K562 (cell line): ENCODE measurements at regions not wholly inside any gene's neighbourhood (a gene's known extent, or its start where the extent isn't known, plus 50 kb on each side); places are given as distances from the start of the nearest gene placed in this dataset.

Experiments
- ATAC-seq: fragments of 200-7000 bp; cut with Tn5 transposase; 3 replicates; pipeline ENCODE4 v1.9.1; 2020; ENCODE audit warnings: moderate library complexity
- BruUV-seq: library from RNA; stranded (reverse); fragments of 400-500 nt; replicated peaks from 2 replicates; lab custom pipeline; 2021; lab: Mats Ljungman, UMichigan
- CTCF ChIA-PET: fragments of 300-600 bp; formaldehyde crosslinking; extraction: SDS; loops from one replicate; lab custom pipeline; 2021; ENCODE audit warnings: low intra/inter-chr PET ratio; lab: Yijun Ruan, JAX
- POLR2A ChIA-PET: fragments of 300-600, 350-650 bp; sonication (Branson Sonifier 250); formaldehyde crosslinking; extraction: SDS; loops from one replicate; lab custom pipeline; 2021; ENCODE audit warnings: antibody characterized with exemption, inconsistent platforms; lab: Yijun Ruan, JAX
- DNase-seq, 4 experiments: peaks; one replicate each; pipeline versions ENCODE4 v3.0.0 to v3.0.0-alpha.2; 2011 to 2018; ENCODE audit warnings: low spot score in 3 of 4, mixed read lengths in 3 of 4; ENCODE audit errors: extremely low read depth in 1 of 4
- FAIRE-seq: peaks from 2 replicates; lab custom pipeline; 2011; peaks lifted over from hg19 to GRCh38; lab: Jason Lieb, UNC
- H2AFZ ChIP-seq: 2 replicates; pipeline ENCODE4 v1.6.0; 2011; ENCODE audit warnings: low read depth, low read length, control low read depth, inconsistent platforms
- H3K27ac ChIP-seq: fragments of 200-600 bp; 3 replicates; pipeline ENCODE4 v1.8.0; 2011; ENCODE audit warnings: low read depth, mild to moderate bottlenecking, control low read depth, inconsistent platforms, low read length, moderate library complexity, mixed read lengths; ENCODE audit errors: extremely low read depth
- H3K27me3 ChIP-seq, 2 experiments: fragments of 300-600 bp in 1 of 2; 2 replicates in 1 of 2; 3 replicates in 1 of 2; pipeline versions ENCODE4 v1.6.0 to v1.8.0; 2011; ENCODE audit warnings: inconsistent platforms in 2 of 2, low read length in 2 of 2, mild to moderate bottlenecking in 1 of 2, mixed read lengths in 1 of 2, moderate library complexity in 1 of 2; ENCODE audit not compliant: control insufficient read depth in 2 of 2, insufficient read depth in 2 of 2
- H3K36me3 ChIP-seq: fragments of 300-600 bp; 3 replicates; pipeline ENCODE4 v1.8.0; 2011; ENCODE audit warnings: mild to moderate bottlenecking, low read length, inconsistent platforms; ENCODE audit not compliant: control insufficient read depth, insufficient read depth
- H3K4me1 ChIP-seq, 2 experiments: fragments of 200-600 bp in 1 of 2; replicated peaks in 1 of 2; 2 replicates in 1 of 2; 3 replicates in 1 of 2; pipeline versions ENCODE4 v1.5.1 to v1.8.0; 2011; ENCODE audit warnings: inconsistent platforms in 2 of 2, low read length in 2 of 2, mild to moderate bottlenecking in 1 of 2, mixed read lengths in 1 of 2, moderate library complexity in 1 of 2; ENCODE audit not compliant: control insufficient read depth in 2 of 2, insufficient read depth in 2 of 2
- H3K4me2 ChIP-seq: 2 replicates; pipeline ENCODE4 v1.6.1; 2011; ENCODE audit warnings: low read length, control low read depth, inconsistent platforms, mixed read lengths; ENCODE audit not compliant: insufficient read depth
- H3K4me3 ChIP-seq: fragments of 200-600 bp; sonication (generic), shearing (Covaris generic); 2 replicates; pipeline ENCODE4 v1.5.1; 2016; ENCODE audit warnings: control low read depth, inconsistent platforms
- H3K79me2 ChIP-seq: fragments of 200-600 bp; 3 replicates; pipeline ENCODE4 v1.8.0; 2011; ENCODE audit warnings: low read length, inconsistent platforms; ENCODE audit not compliant: control insufficient read depth, insufficient read depth
- H3K9ac ChIP-seq, 2 experiments: 2 replicates each; pipeline versions ENCODE4 v1.6.0 to v1.6.1; 2011; ENCODE audit warnings: low read depth in 2 of 2, low read length in 2 of 2, control low read depth in 1 of 2, inconsistent platforms in 1 of 2, mild to moderate bottlenecking in 1 of 2, mixed read lengths in 1 of 2; ENCODE audit not compliant: insufficient read depth in 1 of 2
- H3K9me1 ChIP-seq: one replicate; pipeline ENCODE4 v1.6.0; 2011; ENCODE audit warnings: inconsistent platforms, mild to moderate bottlenecking, low read length, moderate library complexity; ENCODE audit not compliant: control insufficient read depth, insufficient read depth
- H3K9me3 ChIP-seq: replicated peaks from 2 replicates; pipeline ENCODE4 v1.5.1; 2011; ENCODE audit warnings: low read depth, low read length, inconsistent platforms; ENCODE audit not compliant: control insufficient read depth, insufficient read depth
- H4K20me1 ChIP-seq: replicated peaks from 2 replicates; pipeline ENCODE4 v1.6.1; 2011; ENCODE audit warnings: low read length, inconsistent platforms, mixed read lengths; ENCODE audit not compliant: control insufficient read depth, insufficient read depth
- CCAR2 ChIP-seq: fragments of 200-400 bp; formaldehyde crosslinking; IDR thresholded peaks from 2 replicates; pipeline ENCODE4 v1.6.1; 2017; ENCODE audit warnings: mild to moderate bottlenecking, low read depth, low read length
- EHMT2 ChIP-seq: fragments of 450-650 bp; IDR thresholded peaks from 2 replicates; pipeline ENCODE4 v1.6.1; 2018; ENCODE audit warnings: antibody characterized with exemption
- KDM4B ChIP-seq, 2 experiments: fragments of 450-650 bp in 1 of 2; sonication (generic) in 1 of 2; IDR thresholded peaks; 2 replicates each; pipeline ENCODE4 v1.6.1; 2016 to 2017; ENCODE audit warnings: borderline replicate concordance in 2 of 2, antibody characterized with exemption in 1 of 2, low read depth in 1 of 2, mild to moderate bottlenecking in 1 of 2
- KLF13 ChIP-seq: fragments of 450-650 bp; IDR thresholded peaks from 2 replicates; pipeline ENCODE4 v1.6.1; 2016; ENCODE audit warnings: missing genetic modification characterization, low read depth, mild to moderate bottlenecking, missing compliant biosample characterization, moderate library complexity, borderline replicate concordance
- NFATC3 ChIP-seq: fragments of 450-650 bp; IDR thresholded peaks from 2 replicates; pipeline ENCODE4 v1.6.1; 2017; ENCODE audit warnings: mild to moderate bottlenecking
- SMARCE1 ChIP-seq: fragments of 450-650 bp; IDR thresholded peaks from 2 replicates; pipeline ENCODE4 v1.7.1; 2016; ENCODE audit warnings: mild to moderate bottlenecking
- THRAP3 ChIP-seq: fragments of 450-650 bp; IDR thresholded peaks from 2 replicates; pipeline ENCODE4 v1.6.1; 2016; ENCODE audit warnings: mild to moderate bottlenecking, inconsistent platforms, borderline replicate concordance
- ZNF143 ChIP-seq: sonication (generic); formaldehyde crosslinking; IDR thresholded peaks from 2 replicates; pipeline ENCODE4 v1.9.0; 2022; ENCODE audit warnings: mild to moderate bottlenecking, missing genetic modification reagents
- ZNF175 ChIP-seq: fragments of 200-800 bp; sonication (Bioruptor generic); IDR thresholded peaks from 2 replicates; pipeline ENCODE4 v1.6.1; 2016; ENCODE audit warnings: low read depth, mild to moderate bottlenecking, missing genetic modification characterization, missing compliant biosample characterization
- ZNF316 ChIP-seq: fragments of 450-650 bp; IDR thresholded peaks from 2 replicates; pipeline ENCODE4 v1.6.1; 2016
- ZNF668 ChIP-seq: fragments of 250-450 bp; sonication (Bioruptor Pico); IDR thresholded peaks from 2 replicates; pipeline ENCODE4 v1.8.0; 2022; ENCODE audit warnings: mild to moderate bottlenecking, inconsistent platforms
- WGBS: fragments of 100-300 bp; shearing (Covaris generic); methylation state at CpG from one replicate; pipeline ENCODE4 v1.1.6; 2016; ENCODE audit warnings: low coverage, mixed read lengths; ENCODE audit not compliant: insufficient coverage; ENCODE audit errors: missing lambda C conversion rate; 5-methylcytosine and 5-hydroxymethylcytosine counted together
- in situ Hi-C: fragments of 300-500 bp; cut with MboI; formaldehyde crosslinking; loops from 4 replicates; pipeline ENCODE4 v1.15.0; 2018; ENCODE audit warnings: inconsistent platforms, mixed read lengths
- intact Hi-C: fragments of 100-400 bp; cut with micrococcal nuclease; formaldehyde crosslinking; loops from 2 replicates; pipeline ENCODE4 v1.14.2; 2022
- TF ChIP-seq, protein P1 (sequence below): sonication (generic); formaldehyde crosslinking; IDR thresholded peaks from 2 replicates; pipeline ENCODE4 v1.8.0; 2023; ENCODE audit warnings: missing genetic modification reagents, mild to moderate bottlenecking, borderline replicate concordance
- TF ChIP-seq, protein P2 (sequence below): fragments of 250-450 bp; sonication (Bioruptor Pico); IDR thresholded peaks from 2 replicates; pipeline ENCODE4 v1.4.0; 2020; ENCODE audit warnings: mild to moderate bottlenecking, moderate library complexity
- TF ChIP-seq, protein P3 (sequence below): fragments of 250-450 bp; sonication (Bioruptor Pico); IDR thresholded peaks from 2 replicates; pipeline ENCODE4 v1.5.1; 2021; ENCODE audit warnings: mild to moderate bottlenecking

DNA sequence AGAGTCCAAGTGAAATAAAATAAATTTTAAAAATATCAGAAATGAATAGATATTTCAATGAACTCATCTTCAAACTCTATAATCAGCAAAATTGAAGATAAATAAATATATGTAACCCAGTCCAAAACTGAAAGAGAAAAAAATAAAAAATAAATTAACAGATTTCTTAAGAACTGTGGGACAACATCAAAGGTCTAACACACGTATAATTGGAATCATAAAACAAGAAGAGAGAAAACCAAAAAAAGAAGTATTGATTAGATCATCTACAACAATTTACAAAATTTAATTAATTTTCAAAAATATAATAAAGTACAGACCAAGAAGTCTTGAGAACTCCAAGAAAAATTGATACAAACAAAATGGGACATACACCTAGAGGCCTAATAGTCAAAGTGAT lies 625.8 kb upstream of the SORCS1 start:
- Histone ChIP-seq H3K27ac (no peak overlapping the region), H3K36me3 (no peaks in the 10 kb centered on the region), H3K9me1 (no peaks in the 10 kb centered on the region), H2AFZ (no peak overlapping the region), H3K4me3 (no peak overlapping the region), H3K9me3 (no peaks in the 10 kb centered on the region), H4K20me1 (no peaks in the 10 kb centered on the region), H3K9ac (no peak overlapping the region), H3K27me3 (no peaks in the 10 kb centered on the region), H3K4me2 (no peak overlapping the region), H3K4me1 (no peaks in the 10 kb centered on the region), H3K79me2 (no peaks in the 10 kb centered on the region)
- intact Hi-C loops (no loop called here), in situ Hi-C loops (no loop called here)
- no peak for ATAC-seq
- DNase-seq, result no peak
- no TSS peak for BruUV-seq
- ChIA-PET CTCF (no interaction called here), POLR2A (no interaction called here)
- WGBS, result 0% methylated on average over 1 of the region's 1 CpG
- FAIRE-seq, result no peak
- TF ChIP-seq KLF13 (tag) (no peak), SMARCE1 (no peak), ZNF175 (CRISPR knock-in tag) (no peak), ZNF143 (CRISPR knock-in tag) (no peak), CCAR2 (no peak), NFATC3 (no peak), EHMT2 (no peak), THRAP3 (no peak), KDM4B (IDR thresholded peaks at IDR 0.05; ENCODE audit: borderline replicate concordance in 2 of 2, low read depth in 1 of 2) (no peak), ZNF668 (CRISPR knock-in tag) (no peak), ZNF316 (no peak)
- TF ChIP-seq, protein P1, sequence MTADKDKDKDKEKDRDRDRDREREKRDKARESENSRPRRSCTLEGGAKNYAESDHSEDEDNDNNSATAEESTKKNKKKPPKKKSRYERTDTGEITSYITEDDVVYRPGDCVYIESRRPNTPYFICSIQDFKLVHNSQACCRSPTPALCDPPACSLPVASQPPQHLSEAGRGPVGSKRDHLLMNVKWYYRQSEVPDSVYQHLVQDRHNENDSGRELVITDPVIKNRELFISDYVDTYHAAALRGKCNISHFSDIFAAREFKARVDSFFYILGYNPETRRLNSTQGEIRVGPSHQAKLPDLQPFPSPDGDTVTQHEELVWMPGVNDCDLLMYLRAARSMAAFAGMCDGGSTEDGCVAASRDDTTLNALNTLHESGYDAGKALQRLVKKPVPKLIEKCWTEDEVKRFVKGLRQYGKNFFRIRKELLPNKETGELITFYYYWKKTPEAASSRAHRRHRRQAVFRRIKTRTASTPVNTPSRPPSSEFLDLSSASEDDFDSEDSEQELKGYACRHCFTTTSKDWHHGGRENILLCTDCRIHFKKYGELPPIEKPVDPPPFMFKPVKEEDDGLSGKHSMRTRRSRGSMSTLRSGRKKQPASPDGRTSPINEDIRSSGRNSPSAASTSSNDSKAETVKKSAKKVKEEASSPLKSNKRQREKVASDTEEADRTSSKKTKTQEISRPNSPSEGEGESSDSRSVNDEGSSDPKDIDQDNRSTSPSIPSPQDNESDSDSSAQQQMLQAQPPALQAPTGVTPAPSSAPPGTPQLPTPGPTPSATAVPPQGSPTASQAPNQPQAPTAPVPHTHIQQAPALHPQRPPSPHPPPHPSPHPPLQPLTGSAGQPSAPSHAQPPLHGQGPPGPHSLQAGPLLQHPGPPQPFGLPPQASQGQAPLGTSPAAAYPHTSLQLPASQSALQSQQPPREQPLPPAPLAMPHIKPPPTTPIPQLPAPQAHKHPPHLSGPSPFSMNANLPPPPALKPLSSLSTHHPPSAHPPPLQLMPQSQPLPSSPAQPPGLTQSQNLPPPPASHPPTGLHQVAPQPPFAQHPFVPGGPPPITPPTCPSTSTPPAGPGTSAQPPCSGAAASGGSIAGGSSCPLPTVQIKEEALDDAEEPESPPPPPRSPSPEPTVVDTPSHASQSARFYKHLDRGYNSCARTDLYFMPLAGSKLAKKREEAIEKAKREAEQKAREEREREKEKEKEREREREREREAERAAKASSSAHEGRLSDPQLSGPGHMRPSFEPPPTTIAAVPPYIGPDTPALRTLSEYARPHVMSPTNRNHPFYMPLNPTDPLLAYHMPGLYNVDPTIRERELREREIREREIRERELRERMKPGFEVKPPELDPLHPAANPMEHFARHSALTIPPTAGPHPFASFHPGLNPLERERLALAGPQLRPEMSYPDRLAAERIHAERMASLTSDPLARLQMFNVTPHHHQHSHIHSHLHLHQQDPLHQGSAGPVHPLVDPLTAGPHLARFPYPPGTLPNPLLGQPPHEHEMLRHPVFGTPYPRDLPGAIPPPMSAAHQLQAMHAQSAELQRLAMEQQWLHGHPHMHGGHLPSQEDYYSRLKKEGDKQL (CRISPR knock-in tag), result no peak
- TF ChIP-seq, protein P2, sequence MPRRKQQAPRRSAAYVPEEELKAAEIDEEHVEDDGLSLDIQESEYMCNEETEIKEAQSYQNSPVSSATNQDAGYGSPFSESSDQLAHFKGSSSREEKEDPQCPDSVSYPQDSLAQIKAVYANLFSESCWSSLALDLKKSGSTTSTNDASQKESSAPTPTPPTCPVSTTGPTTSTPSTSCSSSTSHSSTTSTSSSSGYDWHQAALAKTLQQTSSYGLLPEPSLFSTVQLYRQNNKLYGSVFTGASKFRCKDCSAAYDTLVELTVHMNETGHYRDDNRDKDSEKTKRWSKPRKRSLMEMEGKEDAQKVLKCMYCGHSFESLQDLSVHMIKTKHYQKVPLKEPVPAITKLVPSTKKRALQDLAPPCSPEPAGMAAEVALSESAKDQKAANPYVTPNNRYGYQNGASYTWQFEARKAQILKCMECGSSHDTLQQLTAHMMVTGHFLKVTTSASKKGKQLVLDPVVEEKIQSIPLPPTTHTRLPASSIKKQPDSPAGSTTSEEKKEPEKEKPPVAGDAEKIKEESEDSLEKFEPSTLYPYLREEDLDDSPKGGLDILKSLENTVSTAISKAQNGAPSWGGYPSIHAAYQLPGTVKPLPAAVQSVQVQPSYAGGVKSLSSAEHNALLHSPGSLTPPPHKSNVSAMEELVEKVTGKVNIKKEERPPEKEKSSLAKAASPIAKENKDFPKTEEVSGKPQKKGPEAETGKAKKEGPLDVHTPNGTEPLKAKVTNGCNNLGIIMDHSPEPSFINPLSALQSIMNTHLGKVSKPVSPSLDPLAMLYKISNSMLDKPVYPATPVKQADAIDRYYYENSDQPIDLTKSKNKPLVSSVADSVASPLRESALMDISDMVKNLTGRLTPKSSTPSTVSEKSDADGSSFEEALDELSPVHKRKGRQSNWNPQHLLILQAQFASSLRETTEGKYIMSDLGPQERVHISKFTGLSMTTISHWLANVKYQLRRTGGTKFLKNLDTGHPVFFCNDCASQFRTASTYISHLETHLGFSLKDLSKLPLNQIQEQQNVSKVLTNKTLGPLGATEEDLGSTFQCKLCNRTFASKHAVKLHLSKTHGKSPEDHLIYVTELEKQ (CRISPR knock-in tag), result no peak
- TF ChIP-seq, protein P3, sequence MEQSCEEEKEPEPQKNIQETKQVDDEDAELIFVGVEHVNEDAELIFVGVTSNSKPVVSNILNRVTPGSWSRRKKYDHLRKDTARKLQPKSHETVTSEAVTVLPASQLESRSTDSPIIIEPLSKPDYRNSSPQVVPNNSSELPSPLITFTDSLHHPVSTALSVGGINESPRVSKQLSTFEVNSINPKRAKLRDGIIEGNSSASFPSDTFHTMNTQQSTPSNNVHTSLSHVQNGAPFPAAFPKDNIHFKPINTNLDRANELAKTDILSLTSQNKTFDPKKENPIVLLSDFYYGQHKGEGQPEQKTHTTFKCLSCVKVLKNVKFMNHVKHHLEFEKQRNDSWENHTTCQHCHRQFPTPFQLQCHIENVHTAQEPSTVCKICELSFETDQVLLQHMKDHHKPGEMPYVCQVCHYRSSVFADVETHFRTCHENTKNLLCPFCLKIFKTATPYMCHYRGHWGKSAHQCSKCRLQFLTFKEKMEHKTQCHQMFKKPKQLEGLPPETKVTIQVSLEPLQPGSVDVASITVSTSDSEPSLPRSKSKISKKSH (CRISPR knock-in tag), result no peak
